ENCODE measurements at regions not wholly inside any gene's neighbourhood (a gene's known extent, or its start where the extent isn't known, plus 50 kb on each side); places are given as distances from the start of the nearest gene placed in this dataset.

DNA sequence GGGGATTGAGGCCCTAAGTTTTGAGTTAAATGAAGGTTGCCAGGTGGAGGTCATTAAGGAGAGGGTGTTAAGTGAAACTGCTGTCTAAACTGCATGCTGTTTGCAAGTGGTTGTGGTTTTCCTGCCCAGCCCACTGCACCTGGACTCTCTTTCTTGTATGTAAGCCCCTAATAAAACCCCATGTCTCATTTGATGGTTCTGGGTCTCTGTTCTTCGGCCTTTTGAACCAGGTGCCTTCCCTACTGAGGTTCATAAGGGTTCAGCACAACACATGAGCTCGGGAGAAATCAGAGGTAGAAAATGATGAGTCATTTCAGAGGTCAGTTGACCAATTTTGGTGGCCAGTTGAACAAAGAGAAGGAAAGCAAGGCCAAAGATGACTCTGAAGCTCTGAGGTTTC, 382.5 kb downstream of the RPS29 start:
- TF ChIP-seq, protein P1, sequence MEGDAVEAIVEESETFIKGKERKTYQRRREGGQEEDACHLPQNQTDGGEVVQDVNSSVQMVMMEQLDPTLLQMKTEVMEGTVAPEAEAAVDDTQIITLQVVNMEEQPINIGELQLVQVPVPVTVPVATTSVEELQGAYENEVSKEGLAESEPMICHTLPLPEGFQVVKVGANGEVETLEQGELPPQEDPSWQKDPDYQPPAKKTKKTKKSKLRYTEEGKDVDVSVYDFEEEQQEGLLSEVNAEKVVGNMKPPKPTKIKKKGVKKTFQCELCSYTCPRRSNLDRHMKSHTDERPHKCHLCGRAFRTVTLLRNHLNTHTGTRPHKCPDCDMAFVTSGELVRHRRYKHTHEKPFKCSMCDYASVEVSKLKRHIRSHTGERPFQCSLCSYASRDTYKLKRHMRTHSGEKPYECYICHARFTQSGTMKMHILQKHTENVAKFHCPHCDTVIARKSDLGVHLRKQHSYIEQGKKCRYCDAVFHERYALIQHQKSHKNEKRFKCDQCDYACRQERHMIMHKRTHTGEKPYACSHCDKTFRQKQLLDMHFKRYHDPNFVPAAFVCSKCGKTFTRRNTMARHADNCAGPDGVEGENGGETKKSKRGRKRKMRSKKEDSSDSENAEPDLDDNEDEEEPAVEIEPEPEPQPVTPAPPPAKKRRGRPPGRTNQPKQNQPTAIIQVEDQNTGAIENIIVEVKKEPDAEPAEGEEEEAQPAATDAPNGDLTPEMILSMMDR (IDR thresholded peaks at IDR 0.05) = no peak
- TF ChIP-seq POLR2A (IDR thresholded peaks at IDR 0.05) = no peak
